Neural crest cell (in vitro differentiated cells): ENCODE measurements at regions not wholly inside any gene's neighbourhood (a gene's known extent, or its start where the extent isn't known, plus 50 kb on each side); places are given as distances from the start of the nearest gene placed in this dataset.

Experiments
- DNase-seq: peaks from one replicate; pipeline ENCODE4 v3.0.0; 2021; ENCODE audit warnings: low read depth, mixed read lengths, low spot score
- H3K27ac Mint-ChIP-seq: one replicate; pipeline ENCODE4 v1.8.0; 2021; ENCODE audit warnings: mild to moderate bottlenecking, mixed read lengths; ENCODE audit not compliant: unreplicated experiment
- H3K27me3 Mint-ChIP-seq: 2 replicates; pipeline ENCODE4 v1.8.0; 2021; ENCODE audit warnings: low read depth, mild to moderate bottlenecking, mixed read lengths
- H3K36me3 Mint-ChIP-seq: 2 replicates; pipeline ENCODE4 v1.8.0; 2021; ENCODE audit warnings: low read depth, mild to moderate bottlenecking, mixed read lengths
- H3K4me1 Mint-ChIP-seq: 2 replicates; pipeline ENCODE4 v1.8.0; 2021; ENCODE audit warnings: mixed read lengths
- H3K4me3 Mint-ChIP-seq: one replicate; pipeline ENCODE4 v1.8.0; 2021; ENCODE audit warnings: mild to moderate bottlenecking, mixed read lengths
- H3K9me3 Mint-ChIP-seq: 2 replicates; pipeline ENCODE4 v1.8.0; 2021; ENCODE audit warnings: mixed read lengths
- CTCF ChIP-seq: fragments of 200-600 bp; sonication (generic); conservative IDR thresholded peaks from 2 replicates; pipeline ENCODE4 v1.5.0; 2021; ENCODE audit warnings: antibody characterized with exemption, mild to moderate bottlenecking

GRCh38 chr3:72633534-72633933 lies 214.7 kb downstream of the SHQ1 start:
- H3K9me3 Mint-ChIP-seq: peaks cover 2% of the 10 kb centered on the region

GRCh38 chr3:72633121-72633520 lies 215.1 kb downstream of the SHQ1 start:
- H3K36me3 Mint-ChIP-seq: no peaks in the 10 kb centered on the region
- no peak for TF ChIP-seq CTCF
- no peak for DNase-seq
- peaks cover 18% of the 10 kb centered on the region for H3K27me3 Mint-ChIP-seq
- H3K27ac Mint-ChIP-seq: no peak overlapping the region
- peaks cover 8% of the 10 kb centered on the region for H3K4me1 Mint-ChIP-seq
- peaks cover 2% of the 10 kb centered on the region for H3K9me3 Mint-ChIP-seq
- H3K4me3 Mint-ChIP-seq: no peak overlapping the region

More at GRCh38 chr3:72633534-72633933, 214.7 kb downstream of the SHQ1 start:
- no peak overlapping the region for H3K27ac Mint-ChIP-seq
- no peaks in the 10 kb centered on the region for H3K36me3 Mint-ChIP-seq
- no peak for TF ChIP-seq CTCF
- peaks cover 8% of the 10 kb centered on the region for H3K4me1 Mint-ChIP-seq
- no peak overlapping the region for H3K4me3 Mint-ChIP-seq
- DNase-seq: no peak
- H3K27me3 Mint-ChIP-seq: peaks cover 18% of the 10 kb centered on the region

- Mint-ChIP-seq H3K4me3 (no peak overlapping the region), H3K27me3 (peaks cover 16% of the 10 kb centered on the region), H3K9me3 (peaks cover 2% of the 10 kb centered on the region), H3K36me3 (no peaks in the 10 kb centered on the region), H3K4me1 (peaks cover 8% of the 10 kb centered on the region), H3K27ac (no peak overlapping the region)
- no peak for TF ChIP-seq CTCF
- DNase-seq: no peak
Measured at GRCh38 chr3:72632129-72632528, 216.1 kb downstream of the SHQ1 start.

GRCh38 chr3:72630969-72631344 lies 217.3 kb downstream of the SHQ1 start:
- Mint-ChIP-seq H3K27me3 (peaks cover 11% of the 10 kb centered on the region), H3K4me1 (peaks cover 8% of the 10 kb centered on the region), H3K36me3 (no peaks in the 10 kb centered on the region), H3K4me3 (no peak overlapping the region), H3K9me3 (peaks cover 2% of the 10 kb centered on the region), H3K27ac (no peak overlapping the region)
- no peak for DNase-seq
- TF ChIP-seq CTCF: no peak

- DNase-seq: no peak
- no peak overlapping the region for H3K4me3 Mint-ChIP-seq
- no peaks in the 10 kb centered on the region for H3K36me3 Mint-ChIP-seq
- H3K4me1 Mint-ChIP-seq: peaks cover 8% of the 10 kb centered on the region
- peaks cover 11% of the 10 kb centered on the region for H3K27me3 Mint-ChIP-seq
- peaks cover 2% of the 10 kb centered on the region for H3K9me3 Mint-ChIP-seq
- H3K27ac Mint-ChIP-seq: no peak overlapping the region
- no peak for TF ChIP-seq CTCF
Measured at GRCh38 chr3:72630327-72630968, 217.8 kb downstream of the SHQ1 start.
